ENCODE measurements at regions not wholly inside any gene's neighbourhood (a gene's known extent, or its start where the extent isn't known, plus 50 kb on each side); places are given as distances from the start of the nearest gene placed in this dataset.
A peak's percentile ranks its signal among the peaks of the same experiment; 100 is the strongest.

DNA sequence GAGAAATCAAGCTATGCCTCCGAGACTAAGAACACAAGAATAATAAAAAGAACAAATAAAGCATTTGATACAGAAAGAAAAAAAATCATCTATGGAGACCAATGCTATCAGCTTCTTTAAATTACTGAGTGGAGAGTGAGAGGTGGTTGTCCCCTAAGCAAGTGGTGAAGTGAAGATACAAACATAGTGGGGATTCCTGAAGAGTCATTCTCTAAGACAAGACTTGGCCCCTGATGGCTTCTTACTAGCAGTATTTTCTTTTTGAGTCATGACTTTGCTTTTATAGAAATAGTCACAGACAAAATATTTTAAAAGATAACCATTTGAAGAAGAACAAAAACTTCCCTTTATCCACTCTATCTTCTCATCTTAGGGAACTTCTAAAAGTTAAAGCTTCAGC lies 261.4 kb upstream of the PRDM1 start:
- no peak for DNase-seq (ENCODE audit: extremely low read depth, low read depth)

DNA sequence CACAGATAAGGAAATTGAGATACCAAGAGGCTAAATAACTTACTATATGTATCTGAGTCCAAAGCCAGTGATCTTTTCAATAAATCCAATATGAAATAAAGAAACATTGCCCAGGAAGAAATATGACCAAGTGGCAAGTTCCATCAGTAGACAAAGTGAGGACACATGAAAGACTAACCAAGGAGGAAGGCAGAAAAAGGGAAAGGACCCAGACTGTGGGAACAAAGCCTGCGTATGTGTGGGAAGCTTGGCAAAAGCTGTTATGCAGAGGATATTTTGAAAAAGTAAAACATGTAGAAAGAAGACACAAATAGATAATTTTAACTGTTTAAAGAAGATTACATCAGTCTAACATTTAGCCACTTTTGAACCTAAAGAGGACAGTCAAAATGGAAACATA lies 264.4 kb upstream of the PRDM1 start:
- DNase-seq (ENCODE audit: extremely low read depth, low read depth): no peak

DNA sequence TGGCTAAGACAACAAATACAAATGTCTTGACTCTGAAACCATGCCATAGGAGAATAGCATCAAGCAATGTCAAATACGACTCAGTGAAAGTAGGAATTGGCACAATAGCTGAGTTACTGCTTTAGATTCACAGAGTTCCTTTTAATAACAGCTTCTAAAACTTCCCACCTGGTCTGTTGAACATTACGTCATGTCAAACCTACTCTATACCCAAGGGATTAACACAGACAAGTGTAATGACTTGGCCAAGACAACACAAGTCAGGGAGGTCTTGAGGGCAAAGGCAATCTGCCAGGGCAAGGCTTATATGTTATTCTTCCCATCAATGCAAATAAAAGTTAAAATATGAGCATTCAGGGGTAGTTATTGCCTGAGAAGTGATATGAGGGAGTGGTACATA lies 265.1 kb upstream of the PRDM1 start:
- no peak for DNase-seq (ENCODE audit: extremely low read depth, low read depth)

DNA sequence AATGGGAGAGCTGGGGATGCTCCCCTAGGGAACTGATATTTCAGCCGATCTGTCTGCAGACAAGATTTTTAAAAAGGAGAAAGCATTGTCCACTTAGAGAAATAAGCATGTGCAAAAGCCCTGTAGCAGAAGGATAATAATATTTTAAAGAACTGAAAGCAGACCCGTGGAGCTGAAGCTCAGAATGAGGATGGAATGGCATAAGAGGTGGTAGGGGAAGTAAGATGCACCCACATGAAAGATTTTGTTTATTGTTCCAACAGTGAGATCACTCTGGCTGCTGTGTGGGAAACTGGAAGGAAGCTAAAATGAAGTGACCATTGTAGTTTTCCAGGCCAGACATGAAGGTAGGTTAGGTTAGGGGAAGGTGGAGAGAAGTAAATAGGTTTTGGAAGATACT lies 266.4 kb upstream of the PRDM1 start:
- DNase-seq (ENCODE audit: extremely low read depth, low read depth): no peak

DNA sequence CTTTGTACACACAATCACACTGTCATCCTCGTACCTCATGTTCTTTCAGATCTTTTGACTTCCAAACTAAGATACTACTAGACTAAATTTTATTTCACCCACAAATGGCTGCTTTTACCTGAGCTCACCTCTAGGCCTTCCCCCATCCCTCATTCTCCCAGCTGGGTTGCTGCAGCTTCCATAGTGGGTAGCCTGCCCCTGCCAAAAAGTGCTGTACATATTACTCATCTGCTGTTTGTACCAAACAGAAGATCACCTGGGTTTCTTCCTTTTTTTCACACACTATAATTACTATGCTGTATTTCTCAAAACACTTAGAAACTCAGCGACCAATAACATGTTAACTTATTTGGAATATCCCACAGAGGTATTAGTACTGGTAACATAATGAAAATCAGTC lies 267.6 kb upstream of the PRDM1 start:
- DNase-seq (ENCODE audit: extremely low read depth, low read depth): no peak

DNA sequence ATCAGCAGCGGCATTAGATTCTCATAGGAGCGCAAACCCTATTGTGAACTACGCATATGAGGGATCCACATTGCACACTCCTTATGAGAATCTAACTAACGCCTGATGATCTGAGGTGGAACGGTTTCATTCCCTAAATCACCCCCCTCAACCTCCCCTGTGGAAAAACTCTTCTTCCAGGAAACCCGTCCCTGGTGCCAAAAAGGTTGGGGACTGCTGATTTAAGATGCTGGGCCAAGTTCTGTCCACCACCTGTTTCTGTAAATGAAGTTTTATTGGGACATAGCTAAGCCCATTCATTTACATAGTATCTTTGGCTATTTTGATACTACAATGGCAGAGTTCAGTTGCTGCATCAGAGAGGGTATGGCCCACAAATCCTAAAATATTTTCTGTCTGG lies 268.2 kb upstream of the PRDM1 start:
- DNase-seq (ENCODE audit: extremely low read depth, low read depth): no peak

DNA sequence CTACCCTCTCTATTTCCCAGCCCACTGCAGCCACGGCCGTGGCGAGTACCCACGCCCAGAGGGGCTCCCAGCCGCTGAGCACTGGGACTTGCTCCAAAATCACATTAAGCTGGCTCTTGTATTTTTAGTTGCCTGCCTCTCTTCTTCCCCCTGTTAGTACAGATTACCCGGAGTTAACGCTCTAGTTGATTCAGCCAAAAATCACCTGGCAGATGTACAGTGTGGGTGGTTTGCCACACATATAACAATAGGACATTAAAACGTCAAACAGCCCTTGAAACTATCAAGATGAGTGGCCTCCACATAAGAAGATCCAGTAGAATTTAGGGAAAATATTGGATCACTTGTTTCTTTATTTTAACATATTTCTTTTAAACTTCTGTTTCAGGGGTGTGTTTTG lies 268.8 kb upstream of the PRDM1 start:
- no peak for DNase-seq (ENCODE audit: extremely low read depth, low read depth)

DNA sequence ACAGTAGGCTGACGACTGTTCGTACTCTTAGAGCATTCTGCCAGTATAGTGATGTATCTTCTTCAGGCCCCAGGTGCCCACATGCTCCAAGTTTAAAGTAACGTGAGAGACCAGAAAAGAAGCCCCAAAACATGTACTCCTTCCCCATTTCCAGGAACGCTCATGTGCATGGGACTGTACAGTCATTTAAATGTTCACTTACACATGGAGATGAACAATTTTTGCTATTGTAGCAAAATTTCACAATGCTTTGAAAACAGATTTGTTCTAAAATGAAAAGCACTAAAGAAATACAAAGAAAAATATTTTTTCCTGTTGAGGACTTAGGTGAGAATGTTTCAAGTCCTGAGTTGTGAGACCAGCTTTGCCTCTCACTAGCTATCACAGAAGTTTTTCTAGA lies 269.3 kb upstream of the PRDM1 start:
- no peak for DNase-seq (ENCODE audit: extremely low read depth, low read depth)

DNA sequence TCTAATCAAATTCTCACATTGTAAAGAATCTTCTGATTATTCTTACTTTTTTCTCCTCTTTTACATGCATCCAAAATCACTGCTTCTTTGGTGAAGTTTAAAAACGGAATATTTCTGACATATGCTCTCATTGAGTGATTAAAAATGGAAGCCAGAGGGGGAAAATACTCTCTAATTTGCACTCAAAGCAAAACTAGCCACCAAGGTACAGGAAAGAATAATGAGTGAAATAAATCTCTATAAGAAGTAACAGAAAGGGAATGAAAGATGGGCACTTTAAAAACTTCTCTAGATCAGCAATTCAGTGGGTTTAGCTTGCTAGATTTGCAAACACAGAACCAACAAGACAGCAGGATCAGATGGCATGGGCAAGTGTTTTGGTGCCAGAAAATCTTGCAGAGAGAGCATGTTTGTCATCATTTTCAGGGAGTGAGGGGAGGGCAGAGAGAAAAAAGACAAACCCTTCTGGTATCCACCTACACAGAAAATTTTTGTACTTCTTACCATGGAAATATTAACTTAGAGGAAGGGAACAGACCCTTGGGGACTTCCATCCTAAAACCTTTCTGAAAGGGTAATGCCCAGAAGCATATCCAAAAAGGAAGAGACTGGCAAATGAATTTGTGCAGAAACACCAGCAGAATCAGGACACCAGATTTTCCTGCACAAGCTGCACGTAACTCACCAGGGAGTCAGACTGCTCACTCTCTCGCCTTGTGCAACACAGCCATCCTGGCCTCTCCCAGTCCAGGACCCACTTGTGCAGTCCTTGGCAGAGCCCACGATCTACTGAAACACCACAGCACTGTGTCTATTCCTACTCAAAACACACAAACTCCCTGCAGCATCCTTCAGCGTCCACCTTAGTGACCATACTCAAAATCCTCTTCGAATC lies 270.2 kb upstream of the PRDM1 start:
- no peak for DNase-seq (ENCODE audit: extremely low read depth, low read depth)

DNA sequence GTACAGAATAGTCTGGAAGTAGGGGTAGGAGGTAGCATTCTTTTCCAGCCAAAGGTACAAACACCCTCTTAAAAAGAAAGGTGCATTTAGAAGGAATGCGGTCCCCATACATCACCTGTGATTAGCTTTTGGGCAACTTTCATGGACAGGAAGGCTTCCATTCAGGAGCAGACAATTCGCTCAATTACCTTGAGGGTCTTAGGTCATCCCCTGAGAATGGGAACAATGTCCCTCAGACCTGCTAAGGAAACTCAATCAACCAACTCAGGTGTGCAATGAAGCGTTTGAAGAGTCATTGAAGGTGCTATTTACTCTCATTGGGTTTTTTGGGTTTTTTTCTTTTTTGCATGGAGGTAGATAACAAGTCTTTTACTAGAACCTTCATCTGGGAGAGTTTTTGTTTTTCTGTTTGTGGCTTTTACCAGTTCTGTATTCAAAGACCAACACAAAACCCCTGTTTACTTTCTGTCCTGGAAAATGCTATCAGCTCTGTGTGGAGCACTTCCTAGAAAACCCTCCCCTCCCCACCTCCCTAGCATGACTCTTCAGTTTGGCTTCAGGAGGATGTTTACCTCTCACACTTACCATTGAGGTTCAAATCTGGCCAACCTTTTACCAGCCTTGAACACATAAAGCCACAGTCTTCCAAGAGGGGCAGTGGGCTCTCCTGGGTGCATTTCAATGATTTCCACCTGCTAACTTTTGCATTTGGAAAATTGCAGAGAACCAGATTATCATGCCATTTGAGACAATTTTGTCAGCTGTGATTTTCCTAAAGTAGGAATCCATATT lies 271.2 kb upstream of the PRDM1 start:
- DNase-seq (ENCODE audit: extremely low read depth, low read depth): no peak

DNA sequence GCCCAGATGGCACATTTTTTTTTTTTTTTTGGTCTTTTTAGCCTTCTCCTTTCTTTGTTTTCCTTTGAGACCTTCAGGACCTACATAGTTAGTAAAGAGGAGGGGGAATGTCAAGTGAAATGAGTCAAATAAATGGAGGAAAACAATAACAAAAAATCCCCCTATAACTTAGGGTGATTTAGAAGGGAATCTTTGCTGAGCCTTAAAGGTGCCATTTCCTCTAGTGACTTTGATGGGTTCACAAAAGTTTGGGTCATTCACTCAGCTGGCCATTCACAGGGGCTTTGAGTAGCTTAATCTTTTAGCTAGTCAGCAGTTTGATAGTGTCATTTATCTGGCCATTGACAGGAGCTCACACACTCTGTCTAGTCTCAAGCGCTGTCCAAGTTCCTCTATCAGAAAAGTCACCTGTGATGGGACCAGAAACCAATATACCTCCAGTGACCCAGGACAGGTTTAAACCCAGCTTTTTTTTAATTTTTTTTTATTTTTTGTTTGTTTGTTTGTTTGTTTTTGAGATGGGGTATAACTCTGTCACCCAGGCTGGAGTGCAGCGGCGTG lies 275.1 kb upstream of the PRDM1 start:
- no peak for DNase-seq (ENCODE audit: extremely low read depth, low read depth)

DNA sequence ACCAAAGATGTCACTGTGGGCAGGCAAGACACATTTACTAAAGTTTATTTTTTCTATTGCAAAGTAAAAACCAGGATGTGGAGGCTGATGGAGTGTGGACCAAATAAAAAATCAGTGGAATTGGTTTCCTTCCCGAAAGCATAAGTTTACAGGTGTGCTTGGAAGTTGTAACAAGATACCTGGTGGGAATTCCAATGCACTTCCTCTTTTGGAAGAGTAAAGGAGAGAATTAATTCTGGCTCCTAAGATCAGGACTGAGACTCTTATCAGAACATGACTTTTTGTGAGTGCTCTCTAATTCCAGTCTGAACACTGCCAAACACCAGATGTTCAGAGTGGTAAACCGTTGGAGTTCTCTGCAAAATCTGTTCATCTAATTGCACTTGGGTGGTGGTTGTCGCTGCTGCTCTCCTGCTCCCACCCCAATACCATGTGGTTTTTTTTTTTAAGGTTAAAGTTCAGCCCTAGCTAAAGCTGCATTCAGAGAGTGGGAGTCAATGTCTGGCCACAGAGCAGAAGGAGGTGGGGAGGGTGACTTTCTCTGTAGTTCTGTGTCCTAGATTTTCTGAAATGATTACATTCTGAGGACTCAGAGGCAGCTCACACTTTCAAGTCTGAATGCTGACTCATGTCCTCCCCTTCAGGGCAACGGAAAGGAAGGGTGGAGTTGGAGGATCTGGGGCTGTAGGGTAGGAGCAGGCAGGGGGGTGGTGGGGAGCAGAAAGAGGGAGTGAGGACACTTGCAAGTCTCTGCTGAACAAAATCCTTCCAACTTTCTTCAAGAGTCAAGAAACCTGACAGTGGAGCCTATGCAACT lies 275.8 kb upstream of the PRDM1 start:
- peak; percentile 64 for DNase-seq (ENCODE audit: extremely low read depth, low read depth)

DNA sequence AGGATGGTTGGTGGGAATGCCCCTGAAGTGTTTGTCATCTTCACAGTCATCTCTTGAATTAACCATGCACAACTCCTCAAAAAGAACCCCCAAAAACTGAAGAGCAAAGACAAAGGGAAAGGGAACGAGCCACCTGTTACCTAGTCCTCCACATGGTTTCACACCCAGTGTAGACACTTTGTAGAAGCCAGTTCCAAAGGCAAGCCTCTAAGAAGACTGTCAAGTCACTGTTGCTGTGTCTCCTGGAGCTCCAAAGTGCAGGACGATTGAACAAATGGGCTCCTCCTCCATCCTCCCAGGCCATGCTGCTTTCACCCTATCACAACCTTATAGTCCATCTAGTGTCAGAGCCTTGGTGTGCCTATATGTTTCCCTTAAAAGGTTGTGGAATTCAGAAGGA lies 277.6 kb upstream of the PRDM1 start:
- no peak for DNase-seq (ENCODE audit: extremely low read depth, low read depth)

DNA sequence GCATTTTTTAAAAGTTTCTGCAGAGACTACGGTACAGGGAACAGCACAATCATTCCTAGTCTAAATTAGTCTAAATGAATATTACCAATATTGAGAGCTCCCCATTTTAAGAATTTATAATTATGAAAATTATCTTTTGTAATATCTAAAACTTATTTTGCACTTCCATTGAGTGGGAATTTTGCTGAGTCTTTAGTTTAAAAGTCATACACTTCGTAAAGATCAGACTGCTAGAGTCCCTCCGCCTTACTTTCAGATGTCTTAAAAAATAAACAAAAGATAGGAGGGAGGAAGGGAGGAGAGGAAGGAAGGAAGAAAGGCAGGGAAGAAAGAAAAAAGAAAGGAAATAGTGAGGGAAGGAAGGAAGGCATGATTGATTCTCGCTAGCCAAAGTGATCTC lies 278.2 kb upstream of the PRDM1 start:
- no peak for DNase-seq (ENCODE audit: extremely low read depth, low read depth)

DNA sequence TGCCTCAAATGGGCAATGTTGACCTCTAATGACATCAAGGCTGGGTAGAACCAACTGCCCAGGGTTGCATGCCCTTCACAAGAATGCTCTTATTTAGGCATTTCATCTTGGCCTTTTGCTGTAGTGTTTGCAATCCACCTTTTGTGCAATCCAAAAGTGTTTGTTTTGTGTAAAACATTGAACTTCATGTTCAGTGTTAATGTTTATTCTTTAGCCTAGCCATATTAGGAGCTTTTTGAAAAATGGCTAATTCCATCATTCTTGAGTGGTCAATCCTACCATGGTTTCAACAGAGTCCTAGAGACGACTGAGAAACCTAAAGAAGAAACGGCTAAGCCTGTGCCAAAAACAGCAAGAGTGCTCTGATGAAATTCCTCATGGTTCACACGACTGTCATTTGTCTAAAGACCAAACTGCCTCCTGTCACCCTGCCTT lies 279.6 kb upstream of the PRDM1 start:
- no peak for DNase-seq (ENCODE audit: extremely low read depth, low read depth)

DNA sequence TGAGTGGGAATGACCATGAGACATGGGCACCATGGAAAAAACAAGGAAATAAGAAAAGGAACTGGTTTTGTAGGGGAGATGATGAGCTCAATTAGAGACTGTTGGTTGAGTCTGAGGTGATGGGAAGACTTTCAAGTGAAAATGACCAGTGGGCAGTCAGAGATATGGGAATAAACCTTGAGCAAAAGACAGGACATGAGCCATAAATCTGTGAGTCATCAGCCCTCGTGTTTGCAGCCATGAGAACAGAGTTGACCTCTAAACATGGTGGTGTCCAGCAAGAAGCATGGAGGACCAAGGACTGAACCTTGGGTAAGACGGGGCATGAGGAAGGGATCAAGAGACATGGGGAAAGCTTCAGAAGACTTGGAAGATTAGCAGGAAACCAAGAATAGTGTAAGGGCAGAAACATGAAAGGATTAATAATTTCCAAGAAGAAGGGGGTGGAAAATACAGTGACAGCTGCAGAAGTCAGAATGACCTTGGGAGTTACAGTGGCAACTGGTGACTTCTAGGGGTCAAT lies 280.6 kb upstream of the PRDM1 start:
- no peak for DNase-seq (ENCODE audit: extremely low read depth, low read depth)

DNA sequence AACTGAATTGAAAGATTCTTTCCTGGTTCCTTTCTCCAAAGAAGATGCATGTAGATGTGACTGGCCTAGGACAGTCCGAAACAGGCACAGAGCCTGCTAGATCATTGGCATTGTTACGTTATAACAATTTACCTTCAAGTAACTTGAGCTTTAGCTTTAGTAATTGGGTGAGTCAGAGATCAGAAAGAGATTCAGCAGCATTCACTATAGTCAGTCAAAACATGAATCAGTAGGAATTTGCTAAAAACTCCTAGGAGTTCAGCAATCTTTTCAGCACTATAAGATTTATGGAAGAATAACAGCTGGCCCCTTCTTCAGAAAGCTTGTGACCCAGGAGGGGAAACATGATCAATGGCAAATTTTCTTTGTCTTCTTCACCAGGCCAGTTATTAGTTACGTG lies 281.7 kb upstream of the PRDM1 start:
- no peak for DNase-seq (ENCODE audit: extremely low read depth, low read depth)

DNA sequence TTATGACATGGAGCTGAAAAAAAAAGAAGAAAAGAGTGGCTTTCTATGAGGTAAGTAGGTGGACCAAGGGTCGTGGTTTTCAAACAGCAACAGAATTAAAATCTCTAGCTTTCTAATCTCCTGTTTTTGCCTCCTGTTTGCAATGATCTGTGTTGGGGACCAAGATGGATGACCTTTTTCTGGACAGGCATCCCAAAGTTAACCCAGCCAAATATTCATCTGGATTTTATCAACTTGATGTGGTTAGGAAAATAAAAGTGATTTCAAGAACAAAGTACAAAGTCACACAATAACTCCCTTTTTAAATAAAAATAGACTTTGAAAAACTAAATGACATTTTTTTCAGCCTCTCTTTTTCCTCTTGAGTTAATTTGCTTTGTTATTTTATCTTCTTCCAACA lies 282.1 kb upstream of the PRDM1 start:
- no peak for DNase-seq (ENCODE audit: extremely low read depth, low read depth)

DNA sequence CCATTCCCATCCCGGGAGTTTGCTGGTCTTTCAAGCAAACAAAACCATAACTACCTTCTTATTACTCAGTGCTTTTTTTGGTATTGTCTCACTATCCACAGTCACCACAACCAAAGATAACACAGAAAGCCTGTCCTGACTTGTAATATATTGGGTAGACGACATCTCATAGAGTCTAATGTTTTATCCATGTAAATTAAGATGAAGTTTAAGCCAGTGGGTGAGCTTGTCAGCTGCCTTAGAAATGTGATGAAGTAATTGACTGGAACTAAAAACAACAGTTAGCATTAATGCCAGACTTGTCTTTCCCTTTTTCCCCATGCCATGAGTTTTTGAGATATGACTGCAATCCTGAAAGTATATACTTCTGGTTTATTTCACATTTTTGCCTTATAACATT lies 282.7 kb upstream of the PRDM1 start:
- no peak for DNase-seq (ENCODE audit: extremely low read depth, low read depth)

DNA sequence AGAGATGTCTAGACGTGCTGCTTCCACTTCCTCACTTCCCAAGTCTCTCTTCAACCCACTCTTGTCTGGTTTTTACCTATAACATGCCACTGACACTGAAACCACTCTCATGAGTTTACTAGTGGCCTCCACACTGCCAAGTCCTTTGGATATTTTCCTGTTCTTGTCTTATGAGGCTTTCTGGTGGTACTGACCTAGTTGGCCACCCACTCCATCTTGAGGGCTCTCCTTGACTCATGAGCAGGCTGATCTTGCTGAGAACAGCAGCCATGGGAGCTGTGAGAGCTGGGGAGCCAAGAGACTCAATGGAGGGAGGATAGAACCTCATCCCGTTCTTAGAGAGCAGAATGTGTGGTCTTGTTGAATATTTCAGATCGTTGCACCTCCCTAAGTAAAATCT lies 283.4 kb upstream of the PRDM1 start:
- no peak for DNase-seq (ENCODE audit: extremely low read depth, low read depth)

DNA sequence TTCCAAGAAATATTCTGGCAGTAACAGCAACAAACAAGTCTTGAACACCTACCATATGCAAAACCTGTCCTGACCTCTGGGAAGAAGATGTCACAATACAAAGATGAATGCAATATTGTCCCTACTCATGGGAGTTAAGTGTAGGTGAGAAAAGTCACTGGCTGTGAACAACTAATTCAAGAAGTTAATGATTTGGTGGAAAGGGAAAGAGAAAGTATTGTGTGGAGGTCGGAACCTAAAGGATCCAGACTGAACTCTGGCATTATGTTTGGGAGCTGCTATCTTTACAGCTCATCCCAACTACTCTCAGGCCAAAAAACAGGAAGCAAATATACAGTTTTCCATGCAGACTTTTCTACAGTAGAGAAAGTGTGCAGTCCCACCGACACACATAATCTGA lies 285.3 kb upstream of the PRDM1 start:
- DNase-seq (ENCODE audit: extremely low read depth, low read depth): no peak
